CD4-positive, CD25-positive, alpha-beta regulatory T cell (primary cell): ENCODE measurements at regions not wholly inside any gene's neighbourhood (a gene's known extent, or its start where the extent isn't known, plus 50 kb on each side); places are given as distances from the start of the nearest gene placed in this dataset.

Experiments
- ATAC-seq, 2 donors: fragments of 150-1000 bp; cut with Tn5 transposase; one replicate each; pipeline ENCODE4 v1.10.0; 2021; ENCODE audit warnings: low read depth in 2 of 2, moderate number of reproducible peaks in 2 of 2, moderate library complexity in 1 of 2
- DNase-seq, 3 donors: peaks; one replicate each; pipeline versions ENCODE4 v3.0.0 to v3.0.0-alpha.2; 2012 to 2022; ENCODE audit warnings: mixed read lengths in 1 of 3
- H3K27ac ChIP-seq: one replicate; pipeline ENCODE4 v1.7.0; 2013; ENCODE audit warnings: mild to moderate bottlenecking, low read length; ENCODE audit not compliant: insufficient read depth, poor library complexity, severe bottlenecking
- H3K27me3 ChIP-seq: one replicate; pipeline ENCODE4 v1.7.0; 2013; ENCODE audit warnings: low read length; ENCODE audit not compliant: control insufficient read depth, insufficient read depth
- H3K36me3 ChIP-seq: one replicate; pipeline ENCODE4 v1.7.0; 2013; ENCODE audit warnings: mild to moderate bottlenecking, low read length, moderate library complexity; ENCODE audit not compliant: control insufficient read depth, insufficient read depth
- H3K4me1 ChIP-seq: 2 replicates; pipeline ENCODE4 v1.7.0; 2013; ENCODE audit warnings: mild to moderate bottlenecking, low read length; ENCODE audit not compliant: insufficient read depth, control insufficient read depth, poor library complexity, severe bottlenecking
- H3K4me3 ChIP-seq: one replicate; pipeline ENCODE4 v1.7.0; 2013; ENCODE audit warnings: low read depth, mild to moderate bottlenecking, low read length, moderate library complexity
- H3K9me3 ChIP-seq, 2 experiments: 1 replicate in 1 of 2; 2 replicates in 1 of 2; pipeline ENCODE4 v1.7.0; 2013; ENCODE audit warnings: low read length in 2 of 2, mild to moderate bottlenecking in 1 of 2, moderate library complexity in 1 of 2; ENCODE audit not compliant: control insufficient read depth in 2 of 2
- H3K27ac Mint-ChIP-seq, 3 donors: one replicate each; pipeline ENCODE4 v1.8.0; 2020 to 2022; ENCODE audit warnings: mild to moderate bottlenecking in 3 of 3, mixed read lengths in 3 of 3, moderate library complexity in 2 of 3
- H3K27me3 Mint-ChIP-seq: one replicate; pipeline ENCODE4 v1.8.0; 2022; ENCODE audit warnings: mild to moderate bottlenecking, mixed read lengths
- H3K36me3 Mint-ChIP-seq: one replicate; pipeline ENCODE4 v1.8.0; 2020; ENCODE audit warnings: mixed read lengths
- H3K4me1 Mint-ChIP-seq, 4 donors: one replicate each; pipeline ENCODE4 v1.8.0; 2020 to 2022; ENCODE audit warnings: mixed read lengths in 4 of 4, mild to moderate bottlenecking in 1 of 4
- H3K4me3 Mint-ChIP-seq, 4 donors: one replicate each; pipeline ENCODE4 v1.8.0; 2020 to 2022; ENCODE audit warnings: mild to moderate bottlenecking in 4 of 4, mixed read lengths in 4 of 4, moderate library complexity in 3 of 4
- H3K9me3 Mint-ChIP-seq, 7 donors: one replicate each; pipeline ENCODE4 v1.8.0; 2020 to 2022; ENCODE audit warnings: mixed read lengths in 7 of 7, mild to moderate bottlenecking in 3 of 7, moderate library complexity in 2 of 7

DNA sequence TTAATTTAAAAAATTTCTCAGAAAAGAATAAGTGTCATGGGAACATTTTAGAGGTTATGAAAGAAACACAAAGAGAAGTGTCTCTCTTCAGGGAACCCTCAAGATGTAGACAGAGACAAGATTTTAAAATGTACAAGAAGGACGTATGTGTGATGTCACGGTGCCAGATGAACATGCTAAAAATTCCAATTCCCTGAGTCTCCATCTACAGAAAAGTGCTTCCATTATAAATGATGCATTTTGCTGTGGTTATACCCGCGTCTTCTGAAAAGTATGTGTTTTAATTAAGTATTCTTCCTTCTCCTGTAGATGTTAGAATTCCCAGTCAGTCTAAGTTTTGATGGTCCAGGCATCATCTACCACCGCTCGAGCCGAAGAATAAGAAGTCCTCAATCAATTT lies 489.1 kb downstream of the PREX1 start:
- H3K27me3 Mint-ChIP-seq = peaks cover 19% of the 10 kb centered on the region
- H3K4me1 ChIP-seq = no peaks in the 10 kb centered on the region
- peaks cover 7% of the 10 kb centered on the region for H3K27me3 ChIP-seq
- ATAC-seq (no peak), DNase-seq (no peak)
- no peaks in the 10 kb centered on the region for H3K4me1 Mint-ChIP-seq
- no peaks in the 10 kb centered on the region for H3K9me3 ChIP-seq
- no peak overlapping the region for H3K27ac Mint-ChIP-seq
- H3K36me3 Mint-ChIP-seq = no peaks in the 10 kb centered on the region
- no peaks in the 10 kb centered on the region for H3K36me3 ChIP-seq
- no peak overlapping the region for H3K27ac ChIP-seq
- no peak overlapping the region for H3K4me3 Mint-ChIP-seq
- H3K4me3 ChIP-seq = no peak overlapping the region
- H3K9me3 Mint-ChIP-seq = peaks cover 0 to 2% (median 0%) of the 10 kb centered on the region in 7 donors

DNA sequence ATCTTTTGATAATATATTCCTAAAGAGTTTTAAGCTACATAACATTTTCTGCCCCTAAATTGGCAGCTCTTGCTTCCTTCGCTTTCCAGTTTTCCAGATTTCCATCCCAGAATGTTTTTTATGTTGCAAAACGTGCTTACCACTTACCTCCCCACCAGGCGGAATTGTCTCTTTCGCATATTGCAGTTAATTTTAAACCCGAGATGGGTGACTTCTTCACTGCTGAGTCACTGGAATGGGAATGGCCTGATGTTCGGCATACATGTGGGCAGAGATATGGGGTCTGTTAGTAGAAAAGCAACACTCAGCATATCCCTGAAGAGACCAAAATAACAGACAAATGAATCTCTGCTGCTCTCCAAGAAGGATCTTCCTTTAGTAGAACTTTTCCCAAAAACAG lies 491.2 kb downstream of the PREX1 start:
- H3K4me1 ChIP-seq = no peaks in the 10 kb centered on the region
- no peak for ATAC-seq
- DNase-seq = no peak
- Mint-ChIP-seq H3K36me3 (no peaks in the 10 kb centered on the region), H3K27me3 (peaks cover 35% of the 10 kb centered on the region), H3K4me1 (no peaks in the 10 kb centered on the region), H3K4me3 (no peak overlapping the region), H3K27ac (no peak overlapping the region), H3K9me3 (peaks cover 0 to 2% (median 0%) of the 10 kb centered on the region in 7 donors)
- H3K4me3 ChIP-seq = no peak overlapping the region
- no peaks in the 10 kb centered on the region for H3K9me3 ChIP-seq
- no peaks in the 10 kb centered on the region for H3K36me3 ChIP-seq
- H3K27me3 ChIP-seq = peaks cover 13% of the 10 kb centered on the region
- H3K27ac ChIP-seq = no peak overlapping the region

DNA sequence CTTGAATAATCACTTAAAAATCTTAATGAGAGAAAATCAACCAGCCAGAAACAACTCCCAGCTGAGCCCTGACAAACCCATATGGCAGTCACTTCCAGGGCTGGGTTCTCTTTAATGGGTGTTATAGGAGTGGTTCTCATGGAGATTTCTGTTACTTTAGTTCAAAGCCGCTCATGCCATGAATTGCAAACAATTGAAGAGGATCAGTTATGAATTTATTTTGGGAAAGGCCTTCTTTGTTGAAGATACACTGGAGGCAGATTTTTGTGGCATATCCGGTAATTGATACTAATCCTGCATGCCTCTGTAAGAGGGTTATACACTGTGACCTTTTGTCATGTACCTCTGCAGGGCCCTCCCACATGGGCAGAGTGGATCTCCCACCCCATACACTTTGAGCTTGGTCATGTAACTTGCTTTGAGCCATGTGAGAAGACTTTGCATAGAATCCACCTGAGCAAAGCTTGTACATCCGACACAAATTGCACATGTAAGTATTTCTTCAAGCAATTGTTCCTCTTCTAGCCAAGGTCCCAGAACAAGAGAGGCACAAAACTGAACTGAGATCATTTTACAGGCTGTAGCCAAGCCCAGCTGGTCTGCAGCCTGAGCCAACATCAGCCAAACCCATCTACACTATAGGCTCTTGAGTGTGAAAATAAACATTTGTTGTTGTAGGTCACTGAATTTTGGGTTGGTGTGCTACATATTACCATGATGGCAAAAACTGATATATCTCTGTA lies 492.3 kb downstream of the PREX1 start:
- Mint-ChIP-seq H3K27me3 (peaks cover 35% of the 10 kb centered on the region), H3K27ac (no peak overlapping the region)

DNA sequence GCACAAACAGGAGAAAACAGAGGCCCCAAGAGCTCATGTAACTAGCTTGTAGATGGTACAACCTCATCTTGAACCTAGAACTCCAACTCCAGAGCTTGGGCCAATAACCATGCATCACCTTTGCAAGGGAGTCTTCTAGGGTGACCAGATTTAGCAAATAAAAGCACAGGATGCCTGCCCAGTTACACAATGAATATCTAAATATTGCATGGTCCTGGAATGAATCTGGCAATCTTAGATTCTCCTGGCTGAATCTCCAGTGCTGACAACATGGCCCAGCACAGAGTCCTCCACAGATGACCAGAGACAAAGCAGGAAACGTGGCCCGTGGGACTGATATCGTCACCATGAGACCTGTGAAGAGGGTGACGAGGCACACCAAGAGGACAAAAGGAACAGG lies 494.1 kb downstream of the PREX1 start:
- H3K4me1 ChIP-seq = no peaks in the 10 kb centered on the region
- Mint-ChIP-seq H3K9me3 (peaks cover 0 to 2% (median 0%) of the 10 kb centered on the region in 7 donors), H3K36me3 (no peaks in the 10 kb centered on the region), H3K27ac (no peak overlapping the region), H3K4me1 (no peaks in the 10 kb centered on the region), H3K4me3 (no peak overlapping the region), H3K27me3 (peaks cover 28% of the 10 kb centered on the region)
- H3K36me3 ChIP-seq = no peaks in the 10 kb centered on the region
- no peak overlapping the region for H3K4me3 ChIP-seq
- no peaks in the 10 kb centered on the region for H3K9me3 ChIP-seq
- no peak overlapping the region for H3K27ac ChIP-seq
- ATAC-seq (no peak), DNase-seq (no peak)
- H3K27me3 ChIP-seq = peaks cover 11% of the 10 kb centered on the region

More for the DNA sequence above, 492.3 kb downstream of the PREX1 start:
- no peak for ATAC-seq
- H3K27me3 ChIP-seq = peaks cover 11% of the 10 kb centered on the region
- no peak overlapping the region for H3K27ac ChIP-seq
- Mint-ChIP-seq H3K4me3 (no peak overlapping the region), H3K36me3 (no peaks in the 10 kb centered on the region), H3K9me3 (peaks cover 0 to 2% (median 0%) of the 10 kb centered on the region in 7 donors), H3K4me1 (no peaks in the 10 kb centered on the region)
- H3K9me3 ChIP-seq = no peaks in the 10 kb centered on the region
- DNase-seq = no peak
- H3K4me1 ChIP-seq = no peaks in the 10 kb centered on the region
- H3K4me3 ChIP-seq = no peak overlapping the region
- H3K36me3 ChIP-seq = no peaks in the 10 kb centered on the region

DNA sequence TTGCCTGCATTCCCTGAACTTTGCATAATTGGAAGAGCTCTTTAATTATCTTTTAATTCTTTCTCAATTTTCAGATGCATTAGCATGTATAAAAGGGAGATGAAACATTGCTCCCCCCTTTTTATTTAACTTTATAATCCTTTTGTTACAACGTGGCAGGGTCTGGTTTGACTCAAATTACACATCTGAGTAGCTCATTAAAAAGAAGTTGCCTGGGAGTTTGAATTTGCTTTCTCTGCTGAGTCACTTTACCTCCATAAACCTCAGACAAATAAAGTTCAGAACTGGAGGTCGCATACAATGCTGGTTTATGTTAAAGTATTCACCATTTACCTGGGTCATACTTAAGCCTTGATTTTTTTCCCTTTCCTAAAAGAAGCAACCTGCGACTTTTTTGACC lies 495.2 kb downstream of the PREX1 start:
- H3K4me1 ChIP-seq = no peaks in the 10 kb centered on the region
- no peak for ATAC-seq
- no peaks in the 10 kb centered on the region for H3K36me3 ChIP-seq
- DNase-seq = no peak
- H3K4me3 Mint-ChIP-seq = no peak overlapping the region
- no peaks in the 10 kb centered on the region for H3K9me3 ChIP-seq
- H3K4me3 ChIP-seq = no peak overlapping the region
- H3K27ac Mint-ChIP-seq = no peak overlapping the region
- peaks cover 28% of the 10 kb centered on the region for H3K27me3 Mint-ChIP-seq
- no peaks in the 10 kb centered on the region for H3K36me3 Mint-ChIP-seq
- no peak overlapping the region for H3K27ac ChIP-seq
- no peaks in the 10 kb centered on the region for H3K9me3 Mint-ChIP-seq
- no peaks in the 10 kb centered on the region for H3K4me1 Mint-ChIP-seq
- peaks cover 11% of the 10 kb centered on the region for H3K27me3 ChIP-seq

DNA sequence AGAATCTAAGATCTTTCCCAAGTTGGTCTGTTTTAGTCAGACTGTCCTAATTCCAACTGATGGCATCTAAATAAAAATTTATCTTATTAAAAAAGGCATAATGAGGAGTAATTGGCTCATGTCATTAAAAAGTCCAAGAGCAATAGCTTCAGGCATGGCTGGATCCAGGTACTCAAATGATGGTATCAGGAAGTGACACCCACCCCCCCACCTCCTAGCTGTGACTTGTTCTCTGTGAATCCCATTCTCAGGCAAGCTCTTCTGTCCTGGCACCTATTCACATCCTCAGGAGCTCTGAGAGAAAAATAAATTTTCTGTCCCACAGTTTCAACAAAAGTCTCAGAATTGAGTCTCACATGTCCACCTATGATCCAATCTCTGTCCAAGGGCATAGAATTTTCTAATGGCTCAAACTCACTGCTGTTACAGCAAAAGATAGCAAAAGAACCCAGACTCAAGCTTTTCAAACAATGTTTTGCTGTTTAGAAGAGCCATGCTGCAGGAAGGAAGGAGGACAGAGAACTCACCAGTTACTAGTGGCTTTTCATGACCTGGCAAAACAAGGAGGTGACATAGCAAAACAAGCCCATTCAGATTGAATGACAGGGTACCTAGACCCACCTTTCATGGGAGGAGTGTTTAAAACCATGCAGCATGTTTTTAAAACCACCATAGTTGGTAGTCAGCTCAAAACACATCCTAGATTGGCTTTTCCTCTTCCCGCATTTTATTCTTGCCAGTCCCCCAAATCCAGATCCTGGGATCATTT lies 496.1 kb downstream of the PREX1 start:
- Mint-ChIP-seq H3K9me3 (no peaks in the 10 kb centered on the region), H3K36me3 (no peaks in the 10 kb centered on the region), H3K27me3 (peaks cover 28% of the 10 kb centered on the region), H3K4me3 (no peak overlapping the region), H3K27ac (peak overlapping the region in 1 of 3 donors; percentile 45), H3K4me1 (no peaks in the 10 kb centered on the region)
- H3K9me3 ChIP-seq = no peaks in the 10 kb centered on the region
- DNase-seq (no peak), ATAC-seq (no peak)
- no peak overlapping the region for H3K4me3 ChIP-seq
- no peaks in the 10 kb centered on the region for H3K36me3 ChIP-seq
- no peaks in the 10 kb centered on the region for H3K4me1 ChIP-seq
- no peak overlapping the region for H3K27ac ChIP-seq
- peaks cover 11% of the 10 kb centered on the region for H3K27me3 ChIP-seq

DNA sequence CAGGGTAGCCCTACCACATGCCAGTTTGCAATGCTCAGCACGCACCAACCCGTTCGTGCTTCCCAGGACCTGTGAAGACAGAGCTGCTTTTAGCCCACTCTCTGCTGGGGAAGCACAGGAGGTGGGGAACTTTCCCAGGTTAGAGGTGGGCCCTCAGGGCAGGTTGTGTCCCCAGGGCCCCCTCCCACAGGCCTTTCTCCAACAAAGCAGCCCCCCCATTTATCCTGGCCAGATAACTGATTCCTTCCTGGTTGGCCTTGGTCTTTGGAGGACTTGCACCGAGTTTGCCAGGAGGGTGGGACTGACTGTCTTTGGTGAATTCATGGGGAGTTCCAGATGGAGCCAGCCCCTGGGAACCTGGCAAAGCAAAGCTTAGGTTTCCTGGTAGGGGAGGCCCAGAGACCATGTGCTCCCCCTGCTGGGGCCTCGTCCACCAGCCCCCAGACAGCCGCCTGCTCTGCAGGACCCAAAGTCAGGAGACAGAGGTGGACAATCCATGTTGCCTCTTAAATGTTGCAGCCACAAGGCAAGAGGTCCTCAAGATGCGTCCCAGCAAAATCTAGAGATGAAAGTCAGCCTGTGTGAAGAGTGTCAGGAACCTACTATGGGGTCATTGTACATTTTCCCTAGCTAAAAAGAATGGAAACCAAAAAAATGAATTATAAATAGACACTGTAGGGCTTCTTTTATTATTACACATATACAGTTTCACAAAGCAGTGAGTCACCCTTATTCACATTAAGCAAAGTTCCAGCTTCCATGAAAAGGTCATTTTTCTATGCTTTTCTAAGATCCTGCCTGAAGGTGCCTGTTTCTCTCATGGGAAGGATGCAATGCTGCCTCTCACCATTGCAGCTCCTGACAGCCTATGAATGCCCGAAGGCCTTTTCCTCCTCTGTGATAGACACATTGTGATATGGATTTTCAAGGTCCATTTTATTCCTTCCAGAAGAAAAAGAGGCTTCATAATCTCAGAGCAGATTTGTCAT lies 497.8 kb downstream of the PREX1 start:
- no peaks in the 10 kb centered on the region for H3K36me3 ChIP-seq
- Mint-ChIP-seq H3K27me3 (peaks cover 16% of the 10 kb centered on the region), H3K4me1 (no peaks in the 10 kb centered on the region), H3K27ac (no peak overlapping the region), H3K9me3 (no peaks in the 10 kb centered on the region), H3K4me3 (no peak overlapping the region), H3K36me3 (no peaks in the 10 kb centered on the region)
- H3K27me3 ChIP-seq = peaks cover 5% of the 10 kb centered on the region
- no peak for ATAC-seq
- no peak overlapping the region for H3K4me3 ChIP-seq
- no peaks in the 10 kb centered on the region for H3K9me3 ChIP-seq
- H3K4me1 ChIP-seq = no peaks in the 10 kb centered on the region
- no peak for DNase-seq
- no peak overlapping the region for H3K27ac ChIP-seq
